Thyroid gland (tissue), 4 donors: ENCODE measurements at regions not wholly inside any gene's neighbourhood (a gene's known extent, or its start where the extent isn't known, plus 50 kb on each side); places are given as distances from the start of the nearest gene placed in this dataset.

Experiments
- DNase-seq, 2 donors: peaks; one replicate each; pipeline ENCODE4 v3.0.0-alpha.2; 2019
- H3K27ac ChIP-seq, 3 donors: fragments of 200-600 bp; sonication (generic); 1 replicate in 2 of 3; 2 replicates in 1 of 3; pipeline ENCODE4 v1.5.1; 2016 to 2019; ENCODE audit warnings: mild to moderate bottlenecking in 1 of 3, moderate library complexity in 1 of 3
- H3K27me3 ChIP-seq: fragments of 200-600 bp; sonication (generic); one replicate; pipeline ENCODE4 v1.5.1; 2019
- H3K36me3 ChIP-seq, 2 donors: fragments of 200-600 bp; sonication (generic); one replicate each; pipeline ENCODE4 v1.5.1; 2016 to 2019
- H3K4me1 ChIP-seq, 2 donors: fragments of 200-600 bp; sonication (generic); one replicate each; pipeline ENCODE4 v1.5.1; 2017 to 2019
- H3K4me3 ChIP-seq, 3 donors: fragments of 200-600 bp; sonication (generic); replicated peaks in 1 of 3; 1 replicate in 2 of 3; 2 replicates in 1 of 3; pipeline ENCODE4 v1.5.1; 2016; ENCODE audit warnings: mild to moderate bottlenecking in 1 of 3
- H3K9me3 ChIP-seq: fragments of 200-600 bp; sonication (generic); one replicate; pipeline ENCODE4 v1.5.1; 2017
- CTCF ChIP-seq, 6 experiments: fragments of 200-600 bp in 3 of 6; fragments of 450-650 bp in 3 of 6; sonication (generic) in 3 of 6; IDR thresholded peaks; one replicate each; pipeline ENCODE4 v1.5.1; 2016 to 2019; ENCODE audit warnings: antibody characterized with exemption in 6 of 6, mild to moderate bottlenecking in 2 of 6, inconsistent platforms in 1 of 6, moderate library complexity in 1 of 6
- POLR2A ChIP-seq, 2 donors: fragments of 450-650 bp; IDR thresholded peaks; one replicate each; pipeline ENCODE4 v1.6.1; 2017; ENCODE audit warnings: antibody characterized with exemption in 2 of 2, mild to moderate bottlenecking in 2 of 2, moderate library complexity in 1 of 2
- WGBS, 2 donors: methylation state at CpG; one replicate each; pipeline ENCODE4 v1.1.5; 2017; 5-methylcytosine and 5-hydroxymethylcytosine counted together
- intact Hi-C: fragments of 100-400 bp; cut with DNase I; formaldehyde crosslinking; loops from one replicate; pipeline ENCODE4 v1.15.1; 2023

- no peaks in the 10 kb centered on the region for H3K9me3 ChIP-seq
- WGBS, 2 donors: 82 to 84% methylated on average over 6 of the region's 6 CpGs
- no peaks in the 10 kb centered on the region for H3K27me3 ChIP-seq
- H3K27ac ChIP-seq: no peak overlapping the region
- no peak overlapping the region for H3K4me3 ChIP-seq
- H3K4me1 ChIP-seq: no peaks in the 10 kb centered on the region
- no peaks in the 10 kb centered on the region for H3K36me3 ChIP-seq
- TF ChIP-seq CTCF (IDR thresholded peaks at IDR 0.05): no peak
- TF ChIP-seq POLR2A (IDR thresholded peaks at IDR 0.05): no peak
- no peak for DNase-seq
- intact Hi-C loops: no loop called here
These were observed 97.1 kb upstream of the NCOR2 start for GRCh38 chr12:124664395-124665111.

- DNase-seq: no peak
- Histone ChIP-seq H3K36me3 (no peaks in the 10 kb centered on the region), H3K4me3 (no peak overlapping the region), H3K9me3 (no peaks in the 10 kb centered on the region), H3K4me1 (no peaks in the 10 kb centered on the region), H3K27ac (no peak overlapping the region), H3K27me3 (no peaks in the 10 kb centered on the region)
- WGBS, 2 donors: 78 to 85% methylated on average over 14 to 15 of the region's 19 CpGs
- intact Hi-C loops: no loop called here
- TF ChIP-seq CTCF (IDR thresholded peaks at IDR 0.05) (no peak), POLR2A (IDR thresholded peaks at IDR 0.05) (no peak)
These were observed 96.5 kb upstream of the NCOR2 start for GRCh38 chr12:124663771-124664366.

- intact Hi-C loops: no loop called here
- H3K36me3 ChIP-seq: no peaks in the 10 kb centered on the region
- no peaks in the 10 kb centered on the region for H3K27me3 ChIP-seq
- no peak overlapping the region for H3K4me3 ChIP-seq
- no peaks in the 10 kb centered on the region for H3K4me1 ChIP-seq
- TF ChIP-seq CTCF (IDR thresholded peaks at IDR 0.05) (no peak), POLR2A (IDR thresholded peaks at IDR 0.05) (no peak)
- DNase-seq: no peak
- H3K27ac ChIP-seq: no peak overlapping the region
- H3K9me3 ChIP-seq: no peaks in the 10 kb centered on the region
- 75 to 89% methylated on average over 7 of the region's 7 CpGs for WGBS, 2 donors
These were observed 95.8 kb upstream of the NCOR2 start for GRCh38 chr12:124663206-124663605.

GRCh38 chr12:124661341-124661740, 93.9 kb upstream of the NCOR2 start:
- WGBS, 2 donors: 82 to 87% methylated on average over 7 of the region's 7 CpGs
- H3K27me3 ChIP-seq: no peaks in the 10 kb centered on the region
- no peaks in the 10 kb centered on the region for H3K4me1 ChIP-seq
- H3K36me3 ChIP-seq: no peaks in the 10 kb centered on the region
- no peaks in the 10 kb centered on the region for H3K9me3 ChIP-seq
- TF ChIP-seq POLR2A (IDR thresholded peaks at IDR 0.05) (no peak), CTCF (IDR thresholded peaks at IDR 0.05) (no peak)
- DNase-seq: no peak
- H3K27ac ChIP-seq: no peak overlapping the region
- intact Hi-C loops: no loop called here
- no peak overlapping the region for H3K4me3 ChIP-seq

- WGBS, 2 donors: 65% methylated on average over 20 of the region's 20 CpGs
- no peak for DNase-seq
- no peak for TF ChIP-seq CTCF (IDR thresholded peaks at IDR 0.05)
- TF ChIP-seq POLR2A (IDR thresholded peaks at IDR 0.05): no peak
- Histone ChIP-seq H3K4me3 (no peak overlapping the region), H3K9me3 (no peaks in the 10 kb centered on the region), H3K36me3 (no peaks in the 10 kb centered on the region), H3K27me3 (no peaks in the 10 kb centered on the region), H3K4me1 (peaks cover 0 to 3% of the 10 kb centered on the region in 2 donors), H3K27ac (no peak overlapping the region)
- intact Hi-C loops: no loop called here
These were observed 93.4 kb upstream of the NCOR2 start for GRCh38 chr12:124660851-124661250.
